Stimulated activated CD8-positive, alpha-beta memory T cell treated with anti-CD3 and anti-CD28 coated beads, Interleukin-4, amount 100 ng/mL, for 24 hours (primary cell): ENCODE measurements at regions not wholly inside any gene's neighbourhood (a gene's known extent, or its start where the extent isn't known, plus 50 kb on each side); places are given as distances from the start of the nearest gene placed in this dataset.

Experiments used
- DNase-seq: peaks from one replicate; pipeline ENCODE4 v3.0.0-alpha.2; 2020; ENCODE audit warnings: low read depth

DNA sequence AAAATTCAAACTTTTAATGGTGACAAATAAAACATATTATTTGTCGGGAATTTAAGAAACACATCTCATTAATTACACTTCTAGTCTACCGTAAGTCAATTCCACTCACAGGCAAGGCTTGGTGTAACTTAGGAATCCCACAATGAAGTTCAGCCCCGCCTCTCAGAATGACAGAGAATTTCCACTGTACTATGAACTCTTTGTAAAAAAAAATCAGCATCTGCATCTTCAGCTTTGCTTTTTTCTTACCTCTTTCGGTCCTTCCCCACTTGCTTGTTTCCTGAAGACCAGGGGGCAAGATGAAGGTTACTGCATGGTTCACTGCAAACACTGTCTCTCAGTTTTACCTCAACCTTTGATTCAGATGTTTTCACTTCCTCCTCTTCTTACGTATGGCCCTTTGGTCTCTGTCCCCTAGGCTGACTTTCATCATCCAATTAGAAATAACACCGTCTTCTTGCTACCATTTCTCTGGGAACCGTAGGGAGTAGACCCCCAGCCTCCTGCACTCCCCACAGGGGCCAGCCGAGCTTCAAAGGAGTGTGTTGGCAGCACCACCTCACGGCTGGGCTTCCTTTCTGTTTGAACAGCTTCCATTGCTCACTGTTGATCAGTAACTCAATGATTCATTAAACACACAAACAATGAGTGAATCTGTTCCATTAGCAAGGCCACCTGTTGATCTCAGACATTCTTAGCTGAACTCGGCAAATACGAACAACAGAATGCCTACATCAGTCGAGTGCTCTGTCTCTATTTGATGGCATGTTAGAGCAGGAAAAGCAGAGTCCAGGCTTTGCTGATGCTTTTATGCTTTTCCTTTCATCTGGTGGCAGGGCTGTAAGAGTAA lies 343.0 kb downstream of the BMP4 start:
- DNase-seq, result no peak

DNA sequence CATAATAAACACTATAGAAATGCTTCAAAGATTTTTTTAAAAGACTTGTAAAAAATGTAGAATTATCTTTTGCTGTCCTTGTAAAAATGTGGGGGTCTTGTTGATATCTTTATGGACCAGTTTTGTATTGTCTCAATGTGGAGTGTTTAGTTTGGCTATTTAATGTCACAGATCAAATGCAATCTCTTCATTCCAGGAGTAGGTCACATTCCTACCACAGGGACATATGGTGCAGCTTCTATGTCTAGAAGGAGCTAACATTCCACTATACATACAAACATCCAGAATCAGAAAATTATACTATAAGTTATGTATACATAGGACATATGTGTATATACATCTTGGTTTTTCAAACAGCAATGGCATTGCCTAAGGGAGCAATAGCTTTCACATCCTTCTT lies 345.7 kb downstream of the BMP4 start:
- DNase-seq, result no peak

GRCh38 chr14:53609009-53609408 lies 347.6 kb downstream of the BMP4 start:
- no peak for DNase-seq

DNA sequence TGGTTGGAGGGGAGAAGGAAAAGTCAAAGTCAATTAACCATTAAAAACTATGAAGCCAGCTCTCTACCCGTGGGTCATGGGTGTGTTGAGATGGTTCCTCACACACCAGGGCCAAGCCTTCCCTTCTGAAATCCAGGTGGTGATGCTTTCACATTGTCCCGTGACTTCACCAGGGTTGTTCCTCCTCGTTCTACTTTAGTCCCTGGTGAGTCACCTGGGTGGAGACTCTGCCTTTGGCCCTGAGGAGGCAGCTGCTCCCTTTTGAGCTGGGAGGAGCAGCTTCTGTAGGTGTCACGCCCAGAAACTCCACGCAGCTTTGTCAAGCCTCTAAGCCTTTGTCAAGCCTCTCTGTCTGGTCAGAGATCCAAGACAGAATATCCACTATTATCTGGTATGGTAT lies 348.3 kb downstream of the BMP4 start:
- no peak for DNase-seq

- DNase-seq, result no peak
These were observed 350.4 kb downstream of the BMP4 start for GRCh38 chr14:53606203-53606602.

DNA sequence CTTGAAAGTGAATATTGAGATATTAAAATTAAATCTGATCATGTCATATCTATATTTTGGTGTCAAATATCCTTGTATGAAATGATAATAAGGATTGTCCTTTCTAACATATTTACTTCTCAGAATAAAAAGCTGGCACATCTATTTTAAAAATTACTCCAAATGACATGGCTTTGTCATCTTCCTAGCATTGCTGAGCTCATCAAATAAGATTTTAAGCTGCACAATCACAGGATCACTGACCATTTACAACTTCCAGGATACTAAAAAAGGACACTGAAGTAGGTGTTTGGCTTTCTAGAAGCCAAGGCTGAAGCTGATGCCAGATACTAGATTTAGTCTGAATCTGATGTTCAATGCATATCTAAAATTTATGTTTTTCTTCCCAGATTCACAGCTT lies 351.1 kb downstream of the BMP4 start:
- no peak for DNase-seq

DNA sequence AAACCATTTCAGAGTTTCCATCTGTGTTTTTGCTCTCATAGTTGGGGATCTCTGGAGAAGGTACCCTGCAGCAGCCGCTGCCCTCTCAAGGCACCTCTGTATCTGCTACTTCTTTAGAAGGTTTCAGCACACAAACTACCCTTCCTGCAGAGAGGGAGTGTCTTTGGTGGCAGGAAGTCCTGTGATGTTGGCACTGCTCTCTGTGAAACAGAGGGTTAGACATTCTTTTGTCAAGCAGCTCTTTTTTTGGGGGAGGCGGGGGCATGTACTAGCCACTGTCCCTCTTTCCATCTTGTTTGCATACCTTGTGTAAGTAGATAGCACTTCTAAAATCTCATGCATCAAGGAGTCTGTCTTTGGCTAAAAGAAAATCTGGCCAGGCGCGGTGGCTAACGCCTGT lies 352.6 kb downstream of the BMP4 start:
- no peak for DNase-seq

DNA sequence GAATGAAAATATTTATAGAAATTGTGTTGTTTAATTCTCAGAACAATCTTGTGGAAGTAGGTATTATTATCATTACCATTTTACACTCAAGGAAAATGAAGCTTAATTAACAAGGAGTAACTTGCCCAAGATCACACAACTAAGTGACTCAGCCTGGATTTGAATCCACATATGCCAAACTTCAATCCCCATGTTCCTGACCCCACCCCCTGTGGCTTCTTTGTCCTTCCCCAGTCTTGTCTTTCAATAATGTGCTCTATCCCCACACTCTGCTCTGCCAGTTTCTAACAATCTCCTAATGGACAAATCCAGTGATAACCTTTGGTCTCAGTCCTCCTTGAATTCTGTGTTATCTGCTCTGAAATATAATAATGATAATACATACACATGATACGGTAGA lies 355.2 kb downstream of the BMP4 start:
- no peak for DNase-seq

DNA sequence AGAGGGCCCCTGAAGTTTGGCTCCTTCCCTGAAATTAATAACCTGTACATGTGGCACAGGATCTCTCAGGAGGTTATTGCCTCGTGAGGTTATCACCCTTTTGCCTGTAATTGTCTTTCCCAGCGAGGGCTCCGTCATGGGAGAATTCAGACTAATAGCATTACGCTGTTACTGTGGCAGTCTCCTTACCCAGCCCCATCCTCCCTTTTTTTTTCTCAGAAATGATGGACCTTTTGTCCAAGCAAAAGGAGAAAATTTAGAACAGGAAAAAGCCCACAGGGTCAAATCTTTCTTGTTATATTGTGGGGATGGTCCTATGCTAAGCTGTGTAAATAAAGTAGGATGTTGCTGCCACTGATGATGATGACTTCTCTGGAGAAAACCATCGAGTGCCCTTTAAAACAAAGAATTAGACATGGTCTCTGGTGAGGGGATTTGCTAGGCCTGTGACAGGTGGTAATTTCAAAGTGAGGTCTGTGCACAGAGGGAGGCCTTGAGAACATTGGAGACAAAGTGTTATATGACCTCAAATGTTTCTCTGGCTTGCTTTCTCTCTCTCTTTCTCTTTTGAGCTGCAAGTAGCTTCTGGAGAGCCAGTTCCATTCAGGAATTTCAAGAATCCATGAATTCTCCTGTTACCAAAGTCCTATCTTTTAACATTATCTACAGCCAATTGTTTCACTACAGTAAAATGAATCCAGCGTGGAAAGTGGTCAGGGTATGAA lies 357.2 kb downstream of the BMP4 start:
- no peak for DNase-seq

- DNase-seq, result no peak
These were observed 359.6 kb downstream of the BMP4 start for GRCh38 chr14:53596853-53597525.

GRCh38 chr14:53591816-53592215 lies 364.8 kb downstream of the BMP4 start:
- DNase-seq, result no peak

DNA sequence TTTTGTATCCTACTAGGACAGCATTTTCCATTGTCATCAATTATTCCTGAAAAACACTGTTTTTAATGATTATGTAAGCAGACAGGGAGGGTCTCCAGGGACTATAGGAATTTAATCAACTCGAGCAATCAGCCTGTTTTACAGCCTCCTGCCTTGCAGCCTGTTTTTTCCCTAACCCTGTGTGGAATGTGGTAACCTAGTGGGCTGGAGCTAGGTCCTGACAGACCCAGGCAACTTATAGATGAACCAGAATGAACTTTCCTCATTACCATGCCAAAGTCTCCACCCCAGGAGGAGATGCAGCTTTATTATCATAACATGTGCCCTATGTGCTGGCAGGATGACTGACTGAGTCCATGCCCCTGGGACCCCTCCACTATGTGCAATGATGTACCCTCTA lies 375.1 kb downstream of the BMP4 start:
- DNase-seq, result no peak

DNA sequence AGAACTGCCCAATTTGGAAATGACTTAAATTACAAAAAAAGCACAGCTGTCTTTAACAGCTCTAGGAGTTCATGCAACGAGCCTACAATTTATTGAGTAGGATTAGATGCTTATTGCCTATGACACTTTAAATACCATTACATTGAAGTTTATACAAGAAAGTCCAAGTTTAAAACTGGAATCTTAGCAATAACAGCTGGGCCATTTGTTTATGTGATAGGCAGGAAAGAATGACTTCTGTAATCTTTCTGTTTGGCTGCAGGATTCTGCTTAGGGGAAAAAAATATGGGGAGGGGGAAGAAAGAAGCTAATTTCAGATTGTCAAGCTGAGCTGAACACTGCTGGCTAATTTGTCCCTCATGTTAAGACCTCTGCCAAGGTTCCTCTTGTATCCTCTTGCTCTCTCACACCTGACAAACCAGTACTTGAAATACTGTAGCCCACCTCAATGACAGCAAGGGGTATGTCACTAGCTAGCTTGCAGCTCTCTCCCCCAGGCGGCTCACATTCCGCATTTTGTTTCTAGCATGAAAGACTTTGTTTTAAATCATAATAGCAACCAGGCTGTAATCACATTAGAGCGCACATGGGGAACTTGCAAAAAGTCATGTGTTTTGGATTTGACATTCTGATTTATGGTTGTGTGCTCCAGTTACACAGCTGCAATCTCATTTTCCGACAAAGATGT lies 384.8 kb downstream of the BMP4 start:
- no peak for DNase-seq

DNA sequence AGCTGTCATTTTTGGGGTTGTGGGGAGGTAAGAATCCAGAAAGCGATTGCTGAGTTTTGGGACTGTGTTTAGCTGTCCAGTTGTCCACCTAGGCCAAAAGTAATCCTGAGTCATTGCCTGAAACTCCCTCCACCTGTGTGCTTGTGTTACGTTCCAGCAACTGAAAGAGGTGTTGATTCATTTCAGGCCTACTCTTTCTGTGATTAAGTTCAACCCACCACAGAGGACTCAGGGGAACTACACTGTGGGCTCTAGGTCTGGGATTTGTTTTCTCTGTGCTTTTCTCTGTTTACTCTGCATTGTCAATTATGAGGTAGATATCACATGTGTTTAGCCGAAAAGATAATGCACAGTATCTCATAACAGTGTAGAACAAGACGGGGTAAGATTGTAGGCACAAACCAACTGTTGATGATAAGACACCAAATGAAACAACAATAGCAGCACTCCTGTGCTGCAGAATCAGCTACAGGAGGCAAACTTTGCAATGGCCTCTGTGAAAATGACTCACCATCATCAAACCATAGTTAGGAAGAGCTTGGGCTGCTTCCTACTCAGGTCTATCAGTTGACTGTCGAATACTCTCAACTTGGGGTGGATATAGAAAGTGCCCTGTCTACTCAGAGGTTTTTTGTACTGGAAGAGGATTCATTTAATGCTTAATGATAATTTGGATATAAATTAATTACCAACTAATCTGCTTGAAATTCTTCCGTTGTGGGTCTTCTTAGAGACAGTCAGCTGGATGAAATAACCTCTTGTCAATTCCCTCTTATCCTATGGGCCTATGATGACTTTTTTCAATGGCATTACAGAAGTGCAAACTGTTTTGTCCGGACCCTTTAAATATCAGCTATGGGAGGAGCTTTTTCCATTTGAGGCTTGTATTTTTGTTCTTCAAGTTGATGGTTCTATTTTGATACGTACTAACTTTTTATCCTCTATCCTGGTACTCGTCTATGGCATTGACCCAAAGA lies 385.9 kb downstream of the BMP4 start:
- no peak for DNase-seq

DNA sequence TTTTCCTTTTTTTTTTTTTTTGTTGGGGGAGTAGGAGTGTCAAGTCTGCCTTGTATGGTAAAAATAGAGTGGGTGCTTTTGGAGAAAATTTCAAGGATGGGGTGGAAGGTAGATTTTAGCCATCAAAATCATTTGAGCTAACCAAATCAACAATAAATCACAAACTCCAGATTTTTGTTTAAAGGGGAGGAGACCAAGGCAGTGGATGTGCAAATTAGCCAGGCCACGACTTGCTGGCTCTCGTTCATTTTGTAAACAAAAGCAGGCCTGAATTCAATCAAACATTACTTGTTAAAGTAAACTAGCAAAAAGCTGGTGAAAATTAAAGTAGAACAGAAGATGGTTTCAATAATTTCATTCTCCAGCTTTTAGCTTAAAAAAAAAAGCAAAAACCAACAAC lies 387.2 kb downstream of the BMP4 start:
- DNase-seq, result no peak

GRCh38 chr14:53567236-53567780 lies 389.3 kb downstream of the BMP4 start:
- no peak for DNase-seq

GRCh38 chr14:53564870-53565269 lies 391.8 kb downstream of the BMP4 start:
- no peak for DNase-seq

- no peak for DNase-seq
These were observed 393.0 kb downstream of the BMP4 start for GRCh38 chr14:53563628-53564027.

DNA sequence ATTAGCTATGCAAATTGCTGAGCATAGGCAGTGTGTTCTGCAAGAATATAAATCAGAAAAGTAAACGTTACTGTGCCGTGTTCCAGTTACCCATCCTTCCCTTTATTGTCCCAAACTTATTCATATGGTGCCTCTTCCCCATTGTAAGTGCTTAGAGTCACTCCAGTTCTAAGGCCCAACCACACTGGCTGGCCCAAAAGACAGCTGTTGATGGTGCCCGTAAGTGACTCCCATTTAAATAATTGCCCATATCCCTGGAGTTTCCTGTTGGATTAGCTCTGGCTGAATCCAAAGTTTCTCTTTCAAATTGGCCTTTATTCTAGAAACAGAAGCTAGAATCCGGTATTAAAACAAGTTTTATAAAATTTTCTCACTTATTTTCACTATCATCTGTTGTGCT lies 400.1 kb upstream of the DDHD1 start:
- DNase-seq, result no peak

- no peak for DNase-seq
These were observed 398.7 kb upstream of the DDHD1 start for GRCh38 chr14:53551862-53552261.

- DNase-seq, result no peak
These were observed 397.7 kb upstream of the DDHD1 start for GRCh38 chr14:53550776-53551175.
